Neuronal stem cell (in vitro differentiated cells): ENCODE measurements at regions not wholly inside any gene's neighbourhood (a gene's known extent, or its start where the extent isn't known, plus 50 kb on each side); places are given as distances from the start of the nearest gene placed in this dataset.

Source experiments
- DNase-seq: peaks from one replicate; pipeline ENCODE4 v3.0.0-alpha.2; 2013; ENCODE audit warnings: low spot score
- H2AFZ ChIP-seq: one replicate; pipeline ENCODE4 v1.6.1; 2013; ENCODE audit warnings: mild to moderate bottlenecking, low read length, inconsistent platforms
- H2AK5ac ChIP-seq: 2 replicates; pipeline ENCODE4 v1.6.1; 2013; ENCODE audit warnings: low read depth, mild to moderate bottlenecking, inconsistent platforms, low read length, moderate library complexity, mixed read lengths
- H2BK120ac ChIP-seq: 2 replicates; pipeline ENCODE4 v1.6.1; 2013; ENCODE audit warnings: low read depth, mild to moderate bottlenecking, inconsistent platforms, low read length, moderate library complexity, mixed read lengths
- H2BK12ac ChIP-seq: one replicate; pipeline ENCODE4 v1.6.1; 2013; ENCODE audit warnings: low read length, inconsistent platforms
- H2BK15ac ChIP-seq: 2 replicates; pipeline ENCODE4 v1.6.1; 2013; ENCODE audit warnings: mild to moderate bottlenecking, low read length, inconsistent platforms, mixed read lengths
- H2BK5ac ChIP-seq: one replicate; pipeline ENCODE4 v1.6.1; 2013; ENCODE audit warnings: inconsistent platforms, mild to moderate bottlenecking, low read length, moderate library complexity
- H3K14ac ChIP-seq: one replicate; pipeline ENCODE4 v1.6.1; 2013; ENCODE audit warnings: low read length, inconsistent platforms
- H3K18ac ChIP-seq: 2 replicates; pipeline ENCODE4 v1.6.1; 2013; ENCODE audit warnings: low read length, inconsistent platforms
- H3K23ac ChIP-seq: 2 replicates; pipeline ENCODE4 v1.6.1; 2013; ENCODE audit warnings: low read depth, mild to moderate bottlenecking, mixed read lengths, low read length, inconsistent platforms; ENCODE audit not compliant: poor library complexity
- H3K27ac ChIP-seq: replicated peaks from 3 replicates; pipeline ENCODE4 v1.5.1; 2013; ENCODE audit warnings: low read length, inconsistent platforms
- H3K27me3 ChIP-seq, 3 experiments: 2 replicates each; pipeline ENCODE4 v1.6.1; 2013; ENCODE audit warnings: low read length in 3 of 3, mild to moderate bottlenecking in 2 of 3, inconsistent platforms in 1 of 3, low read depth in 1 of 3, mixed read lengths in 1 of 3, moderate library complexity in 1 of 3; ENCODE audit not compliant: control insufficient read depth in 3 of 3, insufficient read depth in 3 of 3
- H3K36me3 ChIP-seq, 2 donors: replicated peaks in 1 of 2; 2 replicates each; pipeline ENCODE4 v1.6.1; 2013; ENCODE audit warnings: low read length in 2 of 2; ENCODE audit not compliant: control insufficient read depth in 2 of 2, insufficient read depth in 2 of 2
- H3K4ac ChIP-seq: 2 replicates; pipeline ENCODE4 v1.6.1; 2013; ENCODE audit warnings: inconsistent platforms, mild to moderate bottlenecking, low read length, moderate library complexity
- H3K4me1 ChIP-seq, 2 donors: 1 replicate in 1 of 2; 2 replicates in 1 of 2; pipeline ENCODE4 v1.6.1; 2013; ENCODE audit warnings: low read length in 2 of 2, low read depth in 1 of 2; ENCODE audit not compliant: control insufficient read depth in 2 of 2, insufficient read depth in 1 of 2
- H3K4me2 ChIP-seq: one replicate; pipeline ENCODE4 v1.6.1; 2013; ENCODE audit warnings: mild to moderate bottlenecking, low read length, inconsistent platforms; ENCODE audit not compliant: insufficient read depth, poor library complexity, severe bottlenecking
- H3K4me3 ChIP-seq, 2 donors: 2 replicates each; pipeline ENCODE4 v1.5.1; 2013; ENCODE audit warnings: low read length in 2 of 2, mild to moderate bottlenecking in 2 of 2, inconsistent platforms in 1 of 2, moderate library complexity in 1 of 2
- H3K79me1 ChIP-seq: one replicate; pipeline ENCODE4 v1.6.1; 2013; ENCODE audit warnings: low read depth, mild to moderate bottlenecking, inconsistent platforms, low read length, moderate library complexity
- H3K9ac ChIP-seq: one replicate; pipeline ENCODE4 v1.6.1; 2013; ENCODE audit warnings: mild to moderate bottlenecking, low read depth, low read length, inconsistent platforms; ENCODE audit not compliant: poor library complexity
- H3K9me3 ChIP-seq, 2 donors: replicated peaks in 1 of 2; 2 replicates each; pipeline versions ENCODE3 to v1.6.1; 2013; ENCODE audit warnings: low read length in 2 of 2, mild to moderate bottlenecking in 2 of 2, inconsistent platforms in 1 of 2, low read depth in 1 of 2, mixed read lengths in 1 of 2, moderate library complexity in 1 of 2; ENCODE audit not compliant: control insufficient read depth in 2 of 2, insufficient read depth in 1 of 2
- H4K8ac ChIP-seq: one replicate; pipeline ENCODE4 v1.6.1; 2013; ENCODE audit warnings: low read depth, mild to moderate bottlenecking, inconsistent platforms, low read length, moderate library complexity
- H4K91ac ChIP-seq: one replicate; pipeline ENCODE4 v1.6.1; 2013; ENCODE audit warnings: low read length, low read depth, mild to moderate bottlenecking, inconsistent platforms; ENCODE audit not compliant: poor library complexity
- WGBS, 2 donors: extraction: QIAGEN DNeasy Blood & Tissue Kit; methylation state at CpG; one replicate each; pipeline ENCODE4 v1.1.7; 2013; ENCODE audit warnings: missing lambda C conversion rate in 2 of 2, mixed read lengths in 1 of 2; ENCODE audit not compliant: insufficient read length in 2 of 2, insufficient replicate concordance in 1 of 2; ENCODE audit errors: extremely low coverage in 2 of 2; 5-methylcytosine and 5-hydroxymethylcytosine counted together

- no peak overlapping the region for H2BK15ac ChIP-seq
- no peaks in the 10 kb centered on the region for H3K79me1 ChIP-seq
- H3K23ac ChIP-seq, result no peak overlapping the region
- peak overlapping the region; percentile 72 for H2AFZ ChIP-seq
- H3K9me3 ChIP-seq, result no peaks in the 10 kb centered on the region
- H4K8ac ChIP-seq, result no peak overlapping the region
- no peak overlapping the region for H2AK5ac ChIP-seq
- no peak overlapping the region for H3K14ac ChIP-seq
- no peak for DNase-seq
- no peak overlapping the region for H2BK12ac ChIP-seq
- no peak overlapping the region for H2BK120ac ChIP-seq
- no peak overlapping the region for H3K27ac ChIP-seq
- no peak overlapping the region for H3K18ac ChIP-seq
- H3K27me3 ChIP-seq, result no peaks in the 10 kb centered on the region
- H3K4me1 ChIP-seq, result peaks cover 0 to 11% of the 10 kb centered on the region in 2 donors
- no peak overlapping the region for H2BK5ac ChIP-seq
- no peak overlapping the region for H4K91ac ChIP-seq
- H3K4me3 ChIP-seq, result no peak overlapping the region
- no peak overlapping the region for H3K4ac ChIP-seq
- no peaks in the 10 kb centered on the region for H3K36me3 ChIP-seq
- WGBS, 2 donors, result no CpG with 5 or more reads among the region's 5 CpGs
- H3K4me2 ChIP-seq, result no peak overlapping the region
- no peak overlapping the region for H3K9ac ChIP-seq
These were observed 134.3 kb upstream of the AP1S2 start for GRCh38 chrX:15988661-15989603.

GRCh38 chrX:15985937-15986336 is 131.3 kb upstream of the AP1S2 start:
- WGBS, 2 donors, result no CpG with 5 or more reads among the region's 2 CpGs
- H2BK5ac ChIP-seq, result no peak overlapping the region

GRCh38 chrX:15983034-15983433 is 128.4 kb upstream of the AP1S2 start:
- Histone ChIP-seq H2AFZ (no peak overlapping the region), H3K27ac (no peak overlapping the region)
- DNase-seq, result no peak

More at GRCh38 chrX:15985937-15986336, 131.3 kb upstream of the AP1S2 start:
- Histone ChIP-seq H2BK15ac (no peak overlapping the region), H3K79me1 (no peaks in the 10 kb centered on the region), H3K36me3 (no peaks in the 10 kb centered on the region), H3K27me3 (no peaks in the 10 kb centered on the region), H3K4me1 (peaks cover 0 to 11% of the 10 kb centered on the region in 2 donors), H3K9ac (no peak overlapping the region), H3K4ac (no peak overlapping the region), H3K9me3 (no peaks in the 10 kb centered on the region), H2BK12ac (no peak overlapping the region), H3K14ac (no peak overlapping the region), H3K4me2 (no peak overlapping the region), H4K91ac (no peak overlapping the region), H3K4me3 (no peak overlapping the region), H4K8ac (no peak overlapping the region), H2AK5ac (no peak overlapping the region), H3K23ac (no peak overlapping the region), H2BK120ac (no peak overlapping the region), H3K18ac (no peak overlapping the region), H2AFZ (no peak overlapping the region), H3K27ac (no peak overlapping the region)
- DNase-seq, result no peak

GRCh38 chrX:15977644-15978043 is 123.0 kb upstream of the AP1S2 start:
- Histone ChIP-seq H4K91ac (no peak overlapping the region), H3K36me3 (no peaks in the 10 kb centered on the region), H2AFZ (peak overlapping the region; percentile 21), H3K4me1 (no peaks in the 10 kb centered on the region), H2BK5ac (no peak overlapping the region), H3K18ac (no peak overlapping the region), H3K79me1 (peaks cover 2% of the 10 kb centered on the region), H3K4me2 (no peak overlapping the region), H4K8ac (no peak overlapping the region), H3K9me3 (no peaks in the 10 kb centered on the region), H3K4ac (no peak overlapping the region), H3K4me3 (no peak overlapping the region), H3K14ac (no peak overlapping the region), H2AK5ac (no peak overlapping the region), H3K9ac (no peak overlapping the region), H3K27ac (no peak overlapping the region), H2BK120ac (no peak overlapping the region), H2BK15ac (no peak overlapping the region), H2BK12ac (no peak overlapping the region), H3K27me3 (no peaks in the 10 kb centered on the region), H3K23ac (no peak overlapping the region)
- DNase-seq, result no peak
- WGBS, 2 donors, result no CpG with 5 or more reads among the region's 3 CpGs

More at GRCh38 chrX:15983034-15983433, 128.4 kb upstream of the AP1S2 start:
- Histone ChIP-seq H3K27me3 (no peaks in the 10 kb centered on the region), H4K8ac (no peak overlapping the region), H3K4ac (no peak overlapping the region), H3K4me2 (no peak overlapping the region), H3K4me1 (peaks cover 0 to 6% of the 10 kb centered on the region in 2 donors), H2BK5ac (no peak overlapping the region), H2BK15ac (no peak overlapping the region), H3K23ac (no peak overlapping the region), H2AK5ac (no peak overlapping the region), H4K91ac (no peak overlapping the region), H3K4me3 (no peak overlapping the region), H3K9me3 (no peaks in the 10 kb centered on the region), H2BK120ac (no peak overlapping the region), H2BK12ac (no peak overlapping the region), H3K79me1 (no peaks in the 10 kb centered on the region), H3K9ac (no peak overlapping the region), H3K14ac (no peak overlapping the region), H3K18ac (no peak overlapping the region), H3K36me3 (no peaks in the 10 kb centered on the region)
- no CpG with 5 or more reads among the region's 1 CpG for WGBS, 2 donors
